Jurkat, Clone E6-1 (cell line): ENCODE measurements at regions not wholly inside any gene's neighbourhood (a gene's known extent, or its start where the extent isn't known, plus 50 kb on each side); places are given as distances from the start of the nearest gene placed in this dataset.
A peak's percentile ranks its signal among the peaks of the same experiment; 100 is the strongest.

Experiments used
- DNase-seq: peaks from one replicate; pipeline ENCODE4 v3.0.0-alpha.2; 2011; ENCODE audit warnings: low read depth, low spot score
- H3K4me3 ChIP-seq: 2 replicates; pipeline ENCODE4 v1.5.1; 2011; ENCODE audit warnings: mild to moderate bottlenecking, low read length, control low read depth, moderate library complexity

DNA sequence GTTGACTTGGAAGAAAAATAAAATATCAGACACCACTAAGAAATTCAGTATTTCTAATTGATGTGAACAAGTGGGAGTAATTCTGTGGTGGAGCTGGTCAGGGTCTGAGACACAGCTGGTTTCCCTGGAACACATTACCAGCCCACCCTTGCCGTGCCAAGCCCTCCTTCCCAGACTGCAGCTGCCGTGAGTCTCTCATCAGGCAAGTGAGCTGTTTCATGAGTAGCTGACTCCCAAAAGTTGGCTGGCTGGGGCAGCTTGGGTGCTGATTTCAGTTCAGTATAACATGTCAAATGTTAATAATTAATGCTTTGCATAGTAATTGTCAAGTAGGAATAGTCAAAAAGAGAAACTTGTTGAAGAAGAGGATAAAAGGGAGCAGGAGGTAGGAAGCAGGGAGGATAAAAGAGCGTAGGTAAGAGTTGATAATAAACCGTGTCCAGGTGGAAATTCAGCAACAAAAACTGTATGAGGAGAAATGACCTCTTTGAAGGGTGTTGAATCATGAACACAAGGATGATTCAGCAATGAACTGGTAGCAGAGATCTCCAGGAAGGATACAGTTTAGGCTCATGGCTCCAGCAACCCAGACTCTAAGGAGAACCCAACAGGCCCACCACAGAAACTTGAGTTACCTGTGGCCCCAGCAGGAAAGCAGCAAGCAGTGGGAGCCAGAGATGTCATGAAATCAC, 110.9 kb upstream of the SSTR4 start:
- DNase-seq: no peak
- H3K4me3 ChIP-seq: no peak overlapping the region

DNA sequence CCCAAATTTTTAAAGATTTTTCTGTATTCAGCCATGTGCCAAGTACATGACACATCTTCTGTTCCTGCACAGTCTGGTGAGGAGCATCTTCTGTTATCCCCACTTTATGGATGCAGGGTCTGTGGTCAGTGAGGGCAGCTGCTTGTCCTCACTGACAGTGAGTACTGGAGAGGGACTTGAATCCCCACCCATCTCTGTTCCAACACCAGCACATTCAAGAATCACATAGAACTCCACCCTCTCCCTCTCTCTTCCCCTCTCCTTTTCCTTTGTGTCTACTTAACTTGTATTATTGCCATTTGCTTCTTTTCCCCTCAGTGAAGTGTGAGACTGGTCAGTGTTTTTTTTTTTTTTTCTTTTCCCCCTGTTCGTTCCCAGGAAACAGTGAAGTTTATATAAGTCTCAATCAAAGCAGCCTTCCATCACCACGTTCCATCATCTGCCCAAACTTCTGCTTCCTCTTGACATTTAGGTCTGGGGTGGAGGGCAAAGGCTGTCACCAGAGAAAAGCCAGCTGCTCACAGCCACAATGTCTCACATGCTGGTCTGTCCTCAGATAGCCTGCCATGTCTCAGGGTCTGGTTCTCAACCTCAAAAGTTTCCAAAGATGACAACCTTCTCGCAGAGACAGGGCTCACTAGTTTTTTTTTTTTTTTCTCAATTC, 110.0 kb upstream of the SSTR4 start:
- no peak overlapping the region for H3K4me3 ChIP-seq
- DNase-seq: no peak

DNA sequence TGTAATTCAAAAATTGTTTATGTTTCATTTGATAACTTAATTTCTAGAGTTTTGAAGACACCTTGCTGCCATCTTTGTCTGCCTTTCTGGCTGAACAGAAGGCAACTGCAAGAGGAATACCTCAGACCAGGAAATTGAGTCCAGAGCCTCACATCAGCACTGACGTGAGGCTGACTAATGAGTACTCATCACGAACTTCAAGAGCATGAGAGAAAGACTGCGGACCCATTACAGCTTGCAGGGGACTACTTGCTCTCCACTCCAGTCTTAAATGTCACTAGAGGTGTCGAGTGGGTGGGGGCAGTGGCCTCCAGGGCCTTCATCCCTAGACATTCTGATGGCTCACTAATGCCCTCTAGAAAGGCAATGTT, 109.5 kb upstream of the SSTR4 start:
- no peak for DNase-seq

DNA sequence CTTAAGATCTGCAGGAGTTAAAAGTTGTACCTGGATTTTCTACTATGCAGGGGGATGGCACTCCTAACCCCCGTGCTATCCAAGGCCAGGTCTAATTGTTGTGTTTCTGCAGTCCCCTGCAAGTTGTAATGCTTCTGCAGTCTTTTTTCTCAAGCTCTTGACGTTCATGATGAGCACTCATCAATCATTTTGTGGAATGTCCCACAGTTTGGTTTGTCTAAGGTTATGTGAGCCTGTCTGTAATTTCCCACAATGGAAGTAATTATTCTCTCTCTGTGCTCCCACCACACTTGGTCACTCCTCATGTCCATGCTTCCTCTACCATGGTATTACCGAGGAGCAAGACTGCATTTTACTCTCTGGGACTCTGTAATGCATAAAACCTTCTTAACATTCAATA, 107.6 kb upstream of the SSTR4 start:
- DNase-seq: no peak
- H3K4me3 ChIP-seq: no peak overlapping the region

More for the DNA sequence above, 109.5 kb upstream of the SSTR4 start:
- H3K4me3 ChIP-seq: no peak overlapping the region

DNA sequence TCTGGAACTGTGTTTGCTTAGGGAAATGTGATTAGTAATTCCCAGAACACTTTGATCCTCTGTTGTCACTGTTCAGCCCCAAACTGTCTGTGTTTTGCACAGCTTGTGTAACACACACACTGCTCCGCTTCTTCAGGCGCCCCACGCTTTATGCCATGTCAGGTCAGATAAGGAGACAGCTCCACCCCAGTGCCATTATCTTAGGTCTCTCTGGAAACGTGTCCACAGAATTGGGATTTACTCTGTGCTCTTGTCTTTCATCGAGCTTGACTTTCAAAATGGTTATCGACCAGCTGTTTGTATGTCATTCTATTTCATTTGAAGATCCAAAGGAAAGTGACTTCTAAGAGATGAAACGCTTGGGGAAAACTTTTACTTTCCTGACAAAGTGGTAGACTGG, 106.4 kb upstream of the SSTR4 start:
- no peak for DNase-seq
- H3K4me3 ChIP-seq: no peak overlapping the region

DNA sequence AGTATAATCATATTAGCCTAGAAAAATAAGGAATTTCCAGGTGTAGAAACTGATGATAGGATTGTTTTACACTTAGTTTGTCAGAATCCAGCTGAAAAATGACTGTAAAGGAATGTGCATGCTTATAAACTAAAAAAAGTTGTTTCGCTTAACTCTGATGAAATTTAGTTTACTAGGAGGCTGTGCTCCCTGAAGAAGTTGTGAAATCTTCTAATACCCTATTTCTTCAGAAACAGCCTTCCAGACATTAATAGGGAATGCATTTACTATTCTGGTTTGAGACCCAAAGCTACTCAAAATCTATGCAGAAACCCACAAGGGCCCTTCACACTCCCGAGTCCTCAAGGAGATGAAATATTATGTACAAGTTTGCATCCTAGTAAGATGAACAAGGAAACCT, 105.5 kb upstream of the SSTR4 start:
- no peak for DNase-seq
- H3K4me3 ChIP-seq: no peak overlapping the region

DNA sequence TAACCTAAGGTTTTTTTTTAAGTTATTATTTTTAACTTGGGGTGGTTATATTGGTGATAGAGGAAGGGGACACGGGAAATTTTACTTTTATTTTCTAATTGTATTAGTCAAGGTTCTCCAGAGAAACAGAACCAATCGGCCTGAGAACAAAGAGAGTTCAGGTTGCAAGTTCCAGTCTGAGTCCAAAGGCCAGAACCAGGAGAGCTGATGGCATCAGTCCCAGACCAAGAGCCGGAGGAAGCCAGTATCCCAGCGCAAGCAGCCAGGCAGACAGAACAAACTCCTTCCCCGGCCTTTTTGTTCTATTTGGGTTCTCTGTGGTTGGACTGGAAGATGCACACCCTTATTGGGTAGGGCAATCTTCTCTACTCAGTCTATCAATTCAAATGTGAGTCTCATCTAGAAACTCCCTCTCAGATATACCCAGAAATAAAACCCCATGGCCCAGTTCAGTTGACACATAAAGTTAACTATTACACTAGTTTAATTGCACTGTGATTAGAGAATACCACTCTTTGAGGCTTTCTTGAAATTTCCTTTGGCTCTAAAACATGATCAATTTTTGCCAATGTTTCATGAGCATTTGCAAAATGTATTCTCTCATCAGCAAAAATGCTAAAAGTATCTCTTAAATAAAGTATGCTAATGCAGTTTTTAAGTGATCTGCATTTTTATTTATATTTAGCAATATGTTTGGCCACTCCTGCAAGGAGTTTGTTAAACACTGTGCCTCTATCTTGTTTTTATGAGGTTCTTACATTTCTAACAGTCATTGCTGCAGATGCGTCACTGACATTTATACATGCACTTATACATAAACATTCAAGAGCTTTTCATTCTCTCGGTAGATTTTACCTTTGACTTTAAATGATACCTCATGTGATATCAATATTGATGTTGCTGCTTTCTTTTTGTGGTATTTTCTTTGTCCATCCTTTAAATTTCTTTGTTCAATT, 103.2 kb upstream of the SSTR4 start:
- no peak for DNase-seq
- H3K4me3 ChIP-seq: no peak overlapping the region

DNA sequence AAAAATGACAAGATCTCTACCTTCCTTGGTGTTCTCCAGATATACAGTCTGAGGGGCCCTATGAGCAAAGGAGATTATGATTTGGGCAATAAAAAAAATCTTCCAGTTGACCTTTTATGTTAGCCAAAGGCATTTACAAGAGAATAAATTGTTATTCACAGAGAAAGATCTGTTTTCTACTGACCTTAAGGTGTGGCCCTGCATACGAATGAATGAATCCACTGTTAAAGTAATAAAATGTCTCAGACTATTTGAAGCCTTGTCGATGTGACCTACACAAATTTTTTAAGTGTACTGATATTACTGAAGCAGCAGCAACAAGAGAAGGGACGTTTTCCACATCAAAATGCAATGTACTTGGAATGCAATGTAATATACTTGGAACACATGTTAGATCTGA, 95.9 kb upstream of the SSTR4 start:
- no peak for DNase-seq
- H3K4me3 ChIP-seq: no peak overlapping the region

DNA sequence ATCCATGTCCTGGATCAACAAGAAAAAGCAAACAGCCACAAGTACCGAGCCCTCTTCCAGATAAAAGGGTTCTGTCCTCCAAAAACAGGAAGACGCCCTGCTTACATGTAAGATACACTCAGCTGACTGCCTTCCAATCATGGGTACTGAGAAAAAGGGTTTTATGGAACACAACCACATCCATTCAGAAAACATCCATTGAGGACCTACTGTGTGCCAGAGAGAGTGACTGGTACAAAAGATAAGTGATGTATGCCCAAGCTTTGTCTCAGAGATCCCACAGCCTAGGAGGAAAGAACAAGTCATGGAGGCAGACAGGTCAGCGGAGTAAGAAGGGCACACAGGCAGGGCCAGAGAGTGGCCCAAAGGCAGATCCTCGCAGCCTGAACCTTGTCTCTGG, 94.8 kb upstream of the SSTR4 start:
- DNase-seq: no peak
- no peak overlapping the region for H3K4me3 ChIP-seq

DNA sequence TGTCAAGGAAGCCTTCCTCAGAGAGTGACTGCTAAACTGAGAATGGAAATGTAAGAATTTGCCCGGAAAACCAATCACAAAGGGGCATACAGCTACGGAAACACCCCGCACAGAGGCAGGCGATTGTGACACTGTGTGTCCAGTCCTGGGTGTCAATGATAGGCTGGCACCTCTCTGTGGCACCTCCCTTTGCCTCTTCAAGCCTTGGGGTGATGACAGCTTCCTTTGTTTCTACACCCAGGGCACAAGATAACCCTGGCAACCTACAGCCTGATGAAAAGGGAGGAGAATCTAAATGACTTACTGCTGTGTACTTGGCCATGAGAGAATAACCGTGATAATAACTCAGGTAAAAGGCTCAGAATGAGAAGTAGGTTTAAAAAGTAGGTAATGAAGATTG, 93.6 kb upstream of the SSTR4 start:
- DNase-seq: no peak
- H3K4me3 ChIP-seq: no peak overlapping the region

DNA sequence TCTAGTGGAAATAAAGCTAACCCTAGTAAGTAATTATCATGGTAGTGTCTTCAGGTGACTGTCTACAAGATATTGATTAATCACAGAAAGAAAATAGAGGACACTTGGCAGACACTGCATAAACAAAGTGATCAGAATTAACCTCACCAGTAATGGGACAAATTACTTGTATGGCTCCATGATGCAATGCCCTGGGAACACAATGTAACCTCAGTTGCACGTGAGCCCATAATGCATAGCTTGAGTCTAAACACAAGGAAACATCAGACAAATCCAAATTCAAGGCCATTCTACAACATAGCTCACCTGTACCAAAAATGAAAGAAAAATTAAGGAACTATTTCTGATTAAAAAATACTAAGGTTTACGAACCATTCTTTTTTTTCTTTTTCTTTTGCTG, 92.4 kb upstream of the SSTR4 start:
- H3K4me3 ChIP-seq: no peak overlapping the region
- no peak for DNase-seq

DNA sequence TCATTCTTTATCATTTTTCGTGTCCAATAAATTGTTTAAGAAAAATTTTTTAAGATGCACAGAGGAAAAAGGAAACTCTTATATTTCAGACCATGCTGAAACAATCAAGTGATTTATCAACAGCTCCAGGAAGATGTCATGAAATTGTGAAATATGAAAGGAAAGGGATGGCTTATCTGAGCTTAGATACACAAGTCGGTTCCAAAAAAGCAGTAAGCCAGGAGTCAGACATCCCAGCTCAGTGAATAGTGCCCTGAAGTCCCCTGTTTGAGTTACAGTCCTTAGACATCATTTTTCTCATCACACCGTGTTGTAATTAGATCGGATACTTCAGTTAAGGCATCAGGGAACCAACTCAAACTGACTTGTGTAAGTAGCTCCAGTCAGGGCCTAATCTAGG, 91.0 kb upstream of the SSTR4 start:
- H3K4me3 ChIP-seq: no peak overlapping the region
- DNase-seq: no peak

DNA sequence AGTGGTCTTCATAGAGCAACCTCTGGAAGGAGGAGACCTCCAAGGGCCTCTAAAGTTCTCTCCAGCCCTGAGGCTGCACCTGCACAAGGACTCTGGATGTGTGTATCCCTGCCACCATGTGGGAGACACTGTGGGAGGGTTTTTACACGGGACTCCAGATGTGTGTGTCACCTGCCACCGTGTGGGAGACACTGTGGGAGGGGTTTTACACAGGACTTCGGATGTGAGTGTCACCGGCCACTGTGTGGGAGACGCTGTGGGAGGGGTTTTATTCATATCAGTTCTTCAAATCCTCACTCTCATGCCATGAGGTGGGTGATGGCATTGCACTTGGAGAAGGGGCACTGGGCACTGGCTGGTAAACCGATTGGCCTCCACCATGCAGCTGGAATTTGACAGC, 90.2 kb upstream of the SSTR4 start:
- no peak overlapping the region for H3K4me3 ChIP-seq
- no peak for DNase-seq

DNA sequence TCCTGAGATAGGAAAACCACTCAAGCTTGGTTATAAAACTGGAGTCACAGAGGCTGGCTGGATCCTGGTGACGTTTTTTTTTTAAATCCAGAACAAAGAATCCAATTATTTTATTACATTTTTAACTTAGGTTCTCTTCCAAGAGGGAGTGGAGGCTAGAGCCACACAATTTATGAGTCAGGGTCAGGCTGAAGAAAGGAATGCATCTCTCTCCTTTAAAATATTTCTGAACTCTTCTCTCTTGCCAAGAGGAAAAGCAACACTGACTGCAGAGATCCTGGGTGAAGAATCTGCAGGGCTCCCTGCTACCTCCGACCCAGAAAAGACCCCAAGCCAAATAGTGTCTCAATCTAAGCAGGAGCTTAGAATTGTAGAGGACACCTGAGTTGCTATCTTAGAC, 88.5 kb upstream of the SSTR4 start:
- no peak for DNase-seq
- H3K4me3 ChIP-seq: no peak overlapping the region

DNA sequence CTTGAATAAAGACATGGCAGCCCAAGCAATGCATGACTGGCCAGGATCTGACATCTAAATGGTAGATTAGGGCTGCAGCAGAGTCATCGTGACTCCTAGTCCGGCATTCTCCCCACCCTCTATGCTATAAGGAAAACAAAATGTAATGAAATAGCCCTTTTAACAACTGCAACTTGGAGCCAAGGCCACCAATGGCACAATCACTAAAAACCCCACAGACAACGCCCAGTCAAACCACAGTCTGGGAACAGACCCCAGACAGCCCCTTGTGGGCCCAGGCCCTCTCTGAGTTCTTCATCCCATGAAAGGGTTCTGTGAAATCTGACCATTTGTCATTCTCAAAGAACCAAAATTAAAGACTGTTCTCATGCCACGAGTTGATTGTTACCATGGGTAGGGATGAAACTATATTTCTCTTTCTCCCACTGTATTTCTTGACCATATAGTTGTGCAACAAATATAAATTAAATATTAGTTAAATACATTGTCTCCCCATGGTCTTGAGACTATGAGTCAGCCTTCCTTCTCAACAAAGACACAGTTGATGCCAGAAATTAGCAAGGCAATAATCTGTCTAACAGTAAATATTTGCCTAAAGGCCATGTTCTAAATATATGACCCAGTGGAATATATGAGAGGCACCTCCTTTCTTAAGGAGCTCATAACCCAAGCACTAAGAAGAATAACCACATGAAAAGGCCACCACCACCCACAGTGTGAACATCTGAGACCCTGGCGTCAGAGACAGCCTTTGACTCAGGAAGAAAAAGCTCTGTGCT, 85.6 kb upstream of the SSTR4 start:
- no peak overlapping the region for H3K4me3 ChIP-seq
- peak; percentile 29 for DNase-seq

DNA sequence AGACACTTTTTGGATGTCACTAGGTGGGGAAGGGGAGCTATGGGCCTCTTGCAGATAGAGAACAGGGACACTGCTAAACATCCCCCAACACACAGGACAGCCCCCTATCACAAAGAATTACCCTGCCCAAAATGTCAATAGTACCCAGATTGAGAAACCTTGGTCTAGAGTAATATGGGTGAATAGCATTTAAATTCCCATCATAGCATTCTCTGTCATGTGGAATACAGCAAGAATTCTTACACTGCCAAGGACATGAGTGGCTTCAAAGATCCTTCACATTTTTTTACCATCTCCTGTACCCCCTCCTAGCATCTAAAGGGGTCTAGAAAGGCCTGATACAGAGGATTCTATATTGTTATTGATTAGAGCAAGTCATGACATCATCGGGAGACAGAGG, 83.1 kb upstream of the SSTR4 start:
- no peak overlapping the region for H3K4me3 ChIP-seq
- no peak for DNase-seq

DNA sequence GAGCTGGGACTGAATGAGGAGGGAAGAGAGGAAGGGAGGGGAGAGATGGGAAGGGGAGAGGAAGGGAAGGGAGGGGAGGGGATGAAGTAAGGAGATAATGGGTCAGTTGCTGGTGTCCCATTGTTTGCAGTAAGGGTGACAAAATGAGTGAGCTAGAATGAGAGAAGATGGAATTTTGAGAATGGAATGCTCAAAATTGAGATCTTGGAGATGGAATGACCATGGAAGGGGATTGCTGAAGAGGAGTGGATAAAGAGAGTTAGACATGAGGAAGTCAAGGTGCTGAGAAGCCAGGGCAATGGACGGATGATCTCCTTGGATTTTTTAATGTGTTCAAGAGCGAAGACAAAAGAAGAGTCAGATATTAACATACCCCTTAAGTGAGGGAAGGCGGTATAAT, 80.5 kb upstream of the SSTR4 start:
- DNase-seq: no peak
- no peak overlapping the region for H3K4me3 ChIP-seq

DNA sequence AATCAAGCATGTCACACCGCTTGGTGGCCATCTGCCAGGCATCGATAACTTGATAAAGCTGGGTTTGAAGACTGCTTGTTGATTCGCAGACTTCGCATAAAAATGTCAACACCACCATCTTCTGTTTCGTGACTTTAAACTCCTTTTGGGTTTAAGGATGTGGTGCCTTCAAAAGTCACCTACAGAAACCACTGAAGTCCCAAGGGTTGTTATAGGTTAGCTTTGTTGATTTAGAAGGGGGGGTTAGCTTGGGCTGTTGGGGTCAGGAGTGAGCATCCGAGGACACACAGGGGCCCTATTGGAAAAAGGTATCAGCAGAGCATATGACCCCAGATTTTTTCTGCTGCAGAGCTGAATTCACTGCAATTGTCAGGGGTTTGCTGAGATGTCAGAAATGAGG, 76.7 kb upstream of the SSTR4 start:
- no peak for DNase-seq
- H3K4me3 ChIP-seq: no peak overlapping the region

DNA sequence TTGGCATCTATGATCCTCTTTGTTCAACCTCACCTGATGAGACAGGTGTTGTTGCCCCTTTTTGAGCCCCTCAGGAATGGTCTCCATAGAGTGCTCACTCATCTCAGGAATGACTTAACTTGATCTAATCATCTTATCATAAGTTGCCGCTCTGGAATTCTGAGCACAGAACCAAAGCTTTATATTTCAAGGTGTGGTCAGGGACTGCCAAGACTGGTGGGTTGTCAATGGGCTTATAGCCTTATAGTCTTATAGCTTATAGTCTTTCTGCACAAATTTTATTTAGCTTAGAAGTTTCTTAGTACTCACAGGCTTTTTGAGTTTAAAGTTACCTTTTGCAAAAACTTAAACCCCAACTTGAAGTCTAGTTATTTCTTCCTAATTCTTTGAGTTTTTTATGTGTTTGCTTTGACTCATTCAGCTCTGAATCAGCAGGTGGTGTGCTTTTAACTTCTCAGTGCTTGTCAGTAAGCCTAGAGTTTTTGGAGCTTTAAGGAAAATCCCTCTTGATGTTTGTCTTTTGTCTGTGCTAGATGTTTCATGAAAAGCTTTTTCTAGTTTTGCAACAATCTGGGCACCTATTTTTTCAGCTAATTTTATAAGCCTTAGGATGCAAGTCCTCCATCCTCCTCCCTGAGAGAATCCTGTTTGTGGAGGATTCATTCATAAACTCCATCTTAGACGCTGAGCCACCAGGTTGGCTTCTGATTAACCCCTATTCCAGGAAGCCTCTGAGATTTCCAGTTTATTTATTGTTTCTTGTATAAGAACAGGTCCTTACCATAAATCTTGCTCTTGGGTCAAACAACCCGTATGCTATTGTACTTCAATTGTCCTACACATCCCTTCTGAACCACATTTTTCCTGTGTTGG, 72.3 kb upstream of the SSTR4 start:
- H3K4me3 ChIP-seq: no peak overlapping the region
- no peak for DNase-seq
